ENCODE measurements at regions not wholly inside any gene's neighbourhood (a gene's known extent, or its start where the extent isn't known, plus 50 kb on each side); places are given as distances from the start of the nearest gene placed in this dataset.

- Histone ChIP-seq H2BK12ac (ENCODE audit: low read length in 2 of 2) (no peak overlapping the region), H3K9ac (ENCODE audit: low read length) (no peak overlapping the region), H4K8ac (ENCODE audit: low read length) (no peak overlapping the region), H3K4me2 (ENCODE audit: low read length, poor library complexity, severe bottlenecking) (no peak overlapping the region), H2AK5ac (ENCODE audit: low read length, severe bottlenecking) (no peak overlapping the region), H2BK15ac (ENCODE audit: low read depth, poor library complexity, severe bottlenecking) (no peak overlapping the region), H2BK5ac (ENCODE audit: low read depth, low read length, poor library complexity, severe bottlenecking) (no peak overlapping the region), H3K36me3 (ENCODE audit: control insufficient read depth in 1 of 2, insufficient read depth in 2 of 2, low read depth in 1 of 2, low read length in 2 of 2) (no peaks in the 10 kb centered on the region), H3K79me1 (replicated peaks; ENCODE audit: low read length, poor library complexity, severe bottlenecking) (no peaks in the 10 kb centered on the region), H3K9me3 (ENCODE audit: control insufficient read depth, low read length) (no peaks in the 10 kb centered on the region), H3K23ac (ENCODE audit: low read length in 2 of 2) (no peak overlapping the region), H3K18ac (ENCODE audit: low read depth in 1 of 2, low read length in 2 of 2) (no peak overlapping the region), H3K27ac (ENCODE audit: low read length, poor library complexity, severe bottlenecking) (no peak overlapping the region), H3K4ac (ENCODE audit: low read depth in 1 of 2, low read length in 2 of 2) (no peak overlapping the region), H4K91ac (ENCODE audit: low read length) (no peak overlapping the region), H3K4me3 (ENCODE audit: insufficient read depth in 1 of 2, low read depth in 1 of 2, low read length in 2 of 2) (no peak overlapping the region), H2AFZ (ENCODE audit: low read depth, low read length) (no peak overlapping the region), H2BK120ac (ENCODE audit: low read depth, low read length) (no peak overlapping the region), H3K27me3 (ENCODE audit: control insufficient read depth in 1 of 2, insufficient read depth in 1 of 2, low read length in 2 of 2) (no peaks in the 10 kb centered on the region), H3K14ac (ENCODE audit: low read length in 2 of 2) (no peak overlapping the region), H3K4me1 (ENCODE audit: control insufficient read depth, insufficient read depth, low read depth, low read length) (peaks cover 1% of the 10 kb centered on the region)
- 93% methylated on average over 5 of the region's 6 CpGs for WGBS
- no peak for DNase-seq
Observed at GRCh38 chr9:78899006-78899405, 602.1 kb downstream of the PSAT1 start.

- Histone ChIP-seq H3K14ac (ENCODE audit: low read length in 2 of 2) (no peak overlapping the region), H4K91ac (ENCODE audit: low read length) (no peak overlapping the region), H2BK5ac (ENCODE audit: low read depth, low read length, poor library complexity, severe bottlenecking) (no peak overlapping the region), H3K36me3 (ENCODE audit: control insufficient read depth in 1 of 2, insufficient read depth in 2 of 2, low read depth in 1 of 2, low read length in 2 of 2) (no peaks in the 10 kb centered on the region), H3K18ac (ENCODE audit: low read depth in 1 of 2, low read length in 2 of 2) (no peak overlapping the region), H4K8ac (ENCODE audit: low read length) (no peak overlapping the region), H3K4me1 (ENCODE audit: control insufficient read depth, insufficient read depth, low read depth, low read length) (peaks cover 1% of the 10 kb centered on the region), H2AFZ (ENCODE audit: low read depth, low read length) (no peak overlapping the region), H3K27ac (ENCODE audit: low read length, poor library complexity, severe bottlenecking) (no peak overlapping the region), H3K23ac (ENCODE audit: low read length in 2 of 2) (no peak overlapping the region), H2BK15ac (ENCODE audit: low read depth, poor library complexity, severe bottlenecking) (no peak overlapping the region), H3K9me3 (ENCODE audit: control insufficient read depth, low read length) (no peaks in the 10 kb centered on the region), H3K4me2 (ENCODE audit: low read length, poor library complexity, severe bottlenecking) (no peak overlapping the region), H3K79me1 (replicated peaks; ENCODE audit: low read length, poor library complexity, severe bottlenecking) (no peaks in the 10 kb centered on the region), H3K4ac (ENCODE audit: low read depth in 1 of 2, low read length in 2 of 2) (no peak overlapping the region), H3K4me3 (ENCODE audit: insufficient read depth in 1 of 2, low read depth in 1 of 2, low read length in 2 of 2) (no peak overlapping the region), H3K27me3 (ENCODE audit: control insufficient read depth in 1 of 2, insufficient read depth in 1 of 2, low read length in 2 of 2) (no peaks in the 10 kb centered on the region), H2AK5ac (ENCODE audit: low read length, severe bottlenecking) (no peak overlapping the region), H2BK12ac (ENCODE audit: low read length in 2 of 2) (no peak overlapping the region), H3K9ac (ENCODE audit: low read length) (no peak overlapping the region), H2BK120ac (ENCODE audit: low read depth, low read length) (no peak overlapping the region)
- DNase-seq, result no peak
- no CpG with 5 or more reads among the region's 1 CpG for WGBS
Observed at GRCh38 chr9:78900500-78900899, 603.6 kb downstream of the PSAT1 start.

GRCh38 chr9:78902051-78902450 is 605.1 kb downstream of the PSAT1 start:
- Histone ChIP-seq H3K36me3 (ENCODE audit: control insufficient read depth in 1 of 2, insufficient read depth in 2 of 2, low read depth in 1 of 2, low read length in 2 of 2) (no peaks in the 10 kb centered on the region), H3K18ac (ENCODE audit: low read depth in 1 of 2, low read length in 2 of 2) (no peak overlapping the region), H3K79me1 (replicated peaks; ENCODE audit: low read length, poor library complexity, severe bottlenecking) (no peaks in the 10 kb centered on the region), H3K14ac (ENCODE audit: low read length in 2 of 2) (no peak overlapping the region), H3K4ac (ENCODE audit: low read depth in 1 of 2, low read length in 2 of 2) (no peak overlapping the region), H2BK15ac (ENCODE audit: low read depth, poor library complexity, severe bottlenecking) (no peak overlapping the region), H3K4me2 (ENCODE audit: low read length, poor library complexity, severe bottlenecking) (no peak overlapping the region), H3K9ac (ENCODE audit: low read length) (no peak overlapping the region), H3K4me1 (ENCODE audit: control insufficient read depth, insufficient read depth, low read depth, low read length) (peaks cover 1% of the 10 kb centered on the region), H3K23ac (ENCODE audit: low read length in 2 of 2) (no peak overlapping the region), H4K91ac (ENCODE audit: low read length) (no peak overlapping the region), H2AFZ (ENCODE audit: low read depth, low read length) (no peak overlapping the region), H4K8ac (ENCODE audit: low read length) (no peak overlapping the region), H3K27me3 (ENCODE audit: control insufficient read depth in 1 of 2, insufficient read depth in 1 of 2, low read length in 2 of 2) (no peaks in the 10 kb centered on the region), H3K4me3 (ENCODE audit: insufficient read depth in 1 of 2, low read depth in 1 of 2, low read length in 2 of 2) (no peak overlapping the region), H2BK5ac (ENCODE audit: low read depth, low read length, poor library complexity, severe bottlenecking) (no peak overlapping the region), H2AK5ac (ENCODE audit: low read length, severe bottlenecking) (no peak overlapping the region), H2BK12ac (ENCODE audit: low read length in 2 of 2) (no peak overlapping the region), H3K9me3 (ENCODE audit: control insufficient read depth, low read length) (no peaks in the 10 kb centered on the region), H2BK120ac (ENCODE audit: low read depth, low read length) (no peak overlapping the region), H3K27ac (ENCODE audit: low read length, poor library complexity, severe bottlenecking) (no peak overlapping the region)
- no peak for DNase-seq
- 100% methylated on average over 1 of the region's 2 CpGs for WGBS

- Histone ChIP-seq H2AK5ac (ENCODE audit: low read length, severe bottlenecking) (no peak overlapping the region), H2AFZ (ENCODE audit: low read depth, low read length) (no peak overlapping the region), H3K14ac (ENCODE audit: low read length in 2 of 2) (no peak overlapping the region), H3K4me3 (ENCODE audit: insufficient read depth in 1 of 2, low read depth in 1 of 2, low read length in 2 of 2) (no peak overlapping the region), H3K27ac (ENCODE audit: low read length, poor library complexity, severe bottlenecking) (no peak overlapping the region), H2BK5ac (ENCODE audit: low read depth, low read length, poor library complexity, severe bottlenecking) (no peak overlapping the region), H3K4me2 (ENCODE audit: low read length, poor library complexity, severe bottlenecking) (no peak overlapping the region), H3K36me3 (ENCODE audit: control insufficient read depth in 1 of 2, insufficient read depth in 2 of 2, low read depth in 1 of 2, low read length in 2 of 2) (no peaks in the 10 kb centered on the region), H3K9ac (ENCODE audit: low read length) (no peak overlapping the region), H2BK120ac (ENCODE audit: low read depth, low read length) (no peak overlapping the region), H2BK15ac (ENCODE audit: low read depth, poor library complexity, severe bottlenecking) (no peak overlapping the region), H3K4me1 (ENCODE audit: control insufficient read depth, insufficient read depth, low read depth, low read length) (peaks cover 1% of the 10 kb centered on the region), H3K18ac (ENCODE audit: low read depth in 1 of 2, low read length in 2 of 2) (no peak overlapping the region), H4K91ac (ENCODE audit: low read length) (no peak overlapping the region), H3K9me3 (ENCODE audit: control insufficient read depth, low read length) (peaks cover 6% of the 10 kb centered on the region), H3K4ac (ENCODE audit: low read depth in 1 of 2, low read length in 2 of 2) (no peak overlapping the region), H4K8ac (ENCODE audit: low read length) (no peak overlapping the region), H3K79me1 (replicated peaks; ENCODE audit: low read length, poor library complexity, severe bottlenecking) (no peaks in the 10 kb centered on the region), H3K23ac (ENCODE audit: low read length in 2 of 2) (no peak overlapping the region), H3K27me3 (ENCODE audit: control insufficient read depth in 1 of 2, insufficient read depth in 1 of 2, low read length in 2 of 2) (no peaks in the 10 kb centered on the region), H2BK12ac (ENCODE audit: low read length in 2 of 2) (no peak overlapping the region)
- no peak for DNase-seq
Observed at GRCh38 chr9:78903581-78903980, 606.7 kb downstream of the PSAT1 start.
